ENCODE measurements at regions not wholly inside any gene's neighbourhood (a gene's known extent, or its start where the extent isn't known, plus 50 kb on each side); places are given as distances from the start of the nearest gene placed in this dataset.
"Not testable (repeated sequence)": the region's sequence is repeated elsewhere in the genome, so short reads cannot be mapped to it uniquely, and the experiment has no call there.

DNA sequence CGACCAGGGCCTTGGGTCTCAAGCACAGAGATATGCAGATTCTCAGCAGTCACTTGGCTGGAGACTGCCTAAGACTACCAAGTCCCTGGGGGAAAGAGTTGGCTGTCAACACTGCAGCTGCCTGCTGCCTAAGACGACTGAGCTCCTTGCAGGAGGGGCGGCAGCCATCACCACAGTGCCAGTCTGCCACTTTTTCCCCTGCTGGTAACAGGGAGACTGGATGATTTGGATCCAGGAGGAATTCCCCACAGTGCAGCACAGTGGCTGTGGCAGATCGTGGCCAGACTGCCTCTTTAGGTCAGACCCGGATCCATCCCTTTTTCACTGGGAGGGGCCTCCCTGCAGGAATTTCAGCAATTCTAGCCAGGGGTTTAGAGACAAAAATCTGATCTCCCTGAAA is 743.5 kb downstream of the TGIF2LX start:
- TF ChIP-seq, protein P1, sequence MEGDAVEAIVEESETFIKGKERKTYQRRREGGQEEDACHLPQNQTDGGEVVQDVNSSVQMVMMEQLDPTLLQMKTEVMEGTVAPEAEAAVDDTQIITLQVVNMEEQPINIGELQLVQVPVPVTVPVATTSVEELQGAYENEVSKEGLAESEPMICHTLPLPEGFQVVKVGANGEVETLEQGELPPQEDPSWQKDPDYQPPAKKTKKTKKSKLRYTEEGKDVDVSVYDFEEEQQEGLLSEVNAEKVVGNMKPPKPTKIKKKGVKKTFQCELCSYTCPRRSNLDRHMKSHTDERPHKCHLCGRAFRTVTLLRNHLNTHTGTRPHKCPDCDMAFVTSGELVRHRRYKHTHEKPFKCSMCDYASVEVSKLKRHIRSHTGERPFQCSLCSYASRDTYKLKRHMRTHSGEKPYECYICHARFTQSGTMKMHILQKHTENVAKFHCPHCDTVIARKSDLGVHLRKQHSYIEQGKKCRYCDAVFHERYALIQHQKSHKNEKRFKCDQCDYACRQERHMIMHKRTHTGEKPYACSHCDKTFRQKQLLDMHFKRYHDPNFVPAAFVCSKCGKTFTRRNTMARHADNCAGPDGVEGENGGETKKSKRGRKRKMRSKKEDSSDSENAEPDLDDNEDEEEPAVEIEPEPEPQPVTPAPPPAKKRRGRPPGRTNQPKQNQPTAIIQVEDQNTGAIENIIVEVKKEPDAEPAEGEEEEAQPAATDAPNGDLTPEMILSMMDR (IDR thresholded peaks at IDR 0.05) = not testable (repeated sequence)
- TF ChIP-seq EZH2 (IDR thresholded peaks at IDR 0.05; ENCODE audit: borderline replicate concordance, insufficient read depth, low read depth, low read length, poor library complexity, severe bottlenecking) = not testable (repeated sequence)
